ENCODE measurements at regions not wholly inside any gene's neighbourhood (a gene's known extent, or its start where the extent isn't known, plus 50 kb on each side); places are given as distances from the start of the nearest gene placed in this dataset.

- TF ChIP-seq KAT7 (CRISPR knock-in tag; IDR thresholded peaks at IDR 0.05; ENCODE audit: borderline replicate concordance) (no peak), FOXK1 (CRISPR knock-in tag; IDR thresholded peaks at IDR 0.05) (no peak), ATF3 (CRISPR knock-in tag; conservative IDR thresholded peaks at IDR 0.05) (no peak), ZBTB21 (CRISPR knock-in tag; IDR thresholded peaks at IDR 0.05; ENCODE audit: borderline replicate concordance) (no peak), ERG (CRISPR knock-in tag; IDR thresholded peaks at IDR 0.05) (no peak), MYBL2 (CRISPR knock-in tag; IDR thresholded peaks at IDR 0.05) (no peak)
These were observed 378.3 kb downstream of the EN1 start (continued) for GRCh38 chr2:118469103-118469502.

GRCh38 chr2:118464546-118465265 is 376.4 kb downstream of the INSIG2 start:
- Mint-ChIP-seq H3K4me1 (peaks cover 7% of the 10 kb centered on the region; the same call in 1 of the 2 replicates), H3K4me3 (no peak overlapping the region), H3K27ac (no peak overlapping the region), H3K27me3 (ENCODE audit: low read depth) (no peaks in the 10 kb centered on the region), H3K9me3 (no peaks in the 10 kb centered on the region), H3K36me3 (no peaks in the 10 kb centered on the region)
- POLR2A ChIA-PET = interaction anchor here (0.7 kb wide), 1 partner anchor 9 kb away, joined by 3 read pairs; no protein-coding TSS in a partner anchor
- DNase-seq (ENCODE audit: low spot score) (no peak), ATAC-seq (no peak)
- CTCF ChIA-PET = no interaction called here
- TF ChIP-seq NR2C2 (CRISPR knock-in tag; IDR thresholded peaks at IDR 0.05) (no peak), CDX4 (CRISPR knock-in tag; IDR thresholded peaks at IDR 0.05; ENCODE audit: borderline replicate concordance) (no peak), SMAD3 (CRISPR knock-in tag; IDR thresholded peaks at IDR 0.05; ENCODE audit: borderline replicate concordance) (no peak), ERG (CRISPR knock-in tag; IDR thresholded peaks at IDR 0.05) (no peak), CBFB (CRISPR knock-in tag; IDR thresholded peaks at IDR 0.05; ENCODE audit: low read depth) (no peak), HMGA2 (CRISPR knock-in tag; IDR thresholded peaks at IDR 0.05) (no peak), ZNF396 (CRISPR knock-in tag; IDR thresholded peaks at IDR 0.05; ENCODE audit: borderline replicate concordance) (no peak), ZBTB43 (CRISPR knock-in tag; IDR thresholded peaks at IDR 0.05) (no peak), ZNF532 (CRISPR knock-in tag; IDR thresholded peaks at IDR 0.05; ENCODE audit: borderline replicate concordance) (no peak), GABPB1 (CRISPR knock-in tag; IDR thresholded peaks at IDR 0.05) (no peak), RELA (CRISPR knock-in tag; IDR thresholded peaks at IDR 0.05; ENCODE audit: borderline replicate concordance) (no peak), ZMAT4 (CRISPR knock-in tag; IDR thresholded peaks at IDR 0.05) (no peak)

Measured in WTC11 (cell line).